VCaP (cell line): ENCODE measurements at regions not wholly inside any gene's neighbourhood (a gene's known extent, or its start where the extent isn't known, plus 50 kb on each side); places are given as distances from the start of the nearest gene placed in this dataset.

Experiments
- H3K27ac ChIP-seq: fragments of 450-650 bp; 2 replicates; pipeline ENCODE4 v1.5.1; 2017
- TF ChIP-seq, protein P1 (sequence below): fragments of 450-650 bp; conservative IDR thresholded peaks from 2 replicates; pipeline ENCODE4 v1.5.1; 2017; ENCODE audit warnings: mild to moderate bottlenecking, moderate library complexity

GRCh38 chr10:36236931-36237330 is 594.8 kb upstream of the FZD8 start:
- TF ChIP-seq, protein P1, sequence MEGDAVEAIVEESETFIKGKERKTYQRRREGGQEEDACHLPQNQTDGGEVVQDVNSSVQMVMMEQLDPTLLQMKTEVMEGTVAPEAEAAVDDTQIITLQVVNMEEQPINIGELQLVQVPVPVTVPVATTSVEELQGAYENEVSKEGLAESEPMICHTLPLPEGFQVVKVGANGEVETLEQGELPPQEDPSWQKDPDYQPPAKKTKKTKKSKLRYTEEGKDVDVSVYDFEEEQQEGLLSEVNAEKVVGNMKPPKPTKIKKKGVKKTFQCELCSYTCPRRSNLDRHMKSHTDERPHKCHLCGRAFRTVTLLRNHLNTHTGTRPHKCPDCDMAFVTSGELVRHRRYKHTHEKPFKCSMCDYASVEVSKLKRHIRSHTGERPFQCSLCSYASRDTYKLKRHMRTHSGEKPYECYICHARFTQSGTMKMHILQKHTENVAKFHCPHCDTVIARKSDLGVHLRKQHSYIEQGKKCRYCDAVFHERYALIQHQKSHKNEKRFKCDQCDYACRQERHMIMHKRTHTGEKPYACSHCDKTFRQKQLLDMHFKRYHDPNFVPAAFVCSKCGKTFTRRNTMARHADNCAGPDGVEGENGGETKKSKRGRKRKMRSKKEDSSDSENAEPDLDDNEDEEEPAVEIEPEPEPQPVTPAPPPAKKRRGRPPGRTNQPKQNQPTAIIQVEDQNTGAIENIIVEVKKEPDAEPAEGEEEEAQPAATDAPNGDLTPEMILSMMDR: no peak
- no peak overlapping the region for H3K27ac ChIP-seq

DNA sequence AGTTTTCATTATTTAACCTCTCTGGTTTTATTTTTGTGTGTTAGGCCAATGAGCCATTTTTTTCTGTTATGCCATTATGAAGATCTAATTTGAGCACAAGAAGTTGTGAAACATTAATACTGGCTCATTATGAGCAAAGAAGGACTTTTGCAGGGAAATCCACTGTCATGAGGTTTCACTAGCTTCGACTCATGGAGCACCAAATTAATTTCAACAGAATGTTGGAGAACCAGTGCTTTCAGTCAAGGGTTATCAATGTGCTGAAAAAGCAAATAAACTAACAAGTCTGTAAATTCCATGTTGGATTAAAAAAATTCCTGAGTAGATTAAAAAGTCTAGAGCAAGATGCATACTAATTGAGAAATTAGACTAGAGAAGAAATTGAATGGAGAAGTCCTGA is 594.2 kb upstream of the FZD8 start:
- TF ChIP-seq, protein P1: no peak
- H3K27ac ChIP-seq: no peak overlapping the region

- no peak overlapping the region for H3K27ac ChIP-seq
- TF ChIP-seq, protein P1: no peak
Observed at GRCh38 chr10:36232935-36233334, 590.8 kb upstream of the FZD8 start.

GRCh38 chr10:36224431-36224985 is 582.4 kb upstream of the FZD8 start:
- TF ChIP-seq, protein P1: no peak
- H3K27ac ChIP-seq: no peak overlapping the region

DNA sequence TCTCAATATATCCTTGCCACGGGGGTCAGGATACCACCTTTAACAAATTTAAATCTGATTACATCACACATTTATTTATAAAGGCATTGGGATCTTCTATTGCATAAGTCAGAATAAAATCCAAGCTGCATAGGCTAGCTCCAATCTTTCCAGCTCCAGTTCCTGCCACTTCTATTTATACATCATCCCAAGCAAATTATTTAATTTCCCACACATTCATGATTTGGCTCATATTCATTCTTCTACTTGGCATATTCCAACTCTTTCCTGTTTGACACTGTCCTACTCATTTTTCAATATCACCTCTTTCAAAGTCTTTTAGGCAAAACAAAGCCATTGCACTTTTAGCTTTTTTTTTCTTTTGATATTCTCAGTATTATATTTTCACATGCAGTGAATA is 579.0 kb upstream of the FZD8 start:
- no peak overlapping the region for H3K27ac ChIP-seq
- TF ChIP-seq, protein P1: no peak

GRCh38 chr10:36220151-36220550 is 578.1 kb upstream of the FZD8 start:
- no peak overlapping the region for H3K27ac ChIP-seq
- TF ChIP-seq, protein P1: no peak

DNA sequence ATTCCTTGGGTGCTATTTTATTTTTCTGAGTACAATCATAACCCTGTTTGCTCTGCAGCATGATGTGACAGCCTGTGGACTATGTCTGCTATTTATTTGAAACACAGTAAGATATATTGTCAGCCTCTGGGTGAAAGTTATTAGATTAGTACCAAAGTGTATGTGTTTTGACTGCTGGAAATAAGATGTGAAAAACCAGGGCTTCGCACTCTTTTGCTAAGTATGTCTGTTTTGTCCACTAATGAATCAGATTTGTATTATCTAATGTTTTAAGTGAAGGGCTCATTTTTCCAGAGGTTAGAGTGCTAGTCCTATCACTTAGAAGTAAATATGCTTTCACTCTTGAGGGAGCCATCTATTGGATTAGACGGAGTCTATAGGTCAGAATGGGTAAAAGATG is 569.8 kb upstream of the FZD8 start:
- TF ChIP-seq, protein P1: no peak
- no peak overlapping the region for H3K27ac ChIP-seq

GRCh38 chr10:36209480-36209879 is 567.4 kb upstream of the FZD8 start:
- H3K27ac ChIP-seq: no peak overlapping the region
- TF ChIP-seq, protein P1: no peak
